OCI-LY7 (cell line): ENCODE measurements at regions not wholly inside any gene's neighbourhood (a gene's known extent, or its start where the extent isn't known, plus 50 kb on each side); places are given as distances from the start of the nearest gene placed in this dataset.

ENCODE experiments used
- EZH2phosphoT487 ChIP-seq: fragments of 200-600 bp; sonication (generic); IDR thresholded peaks from 2 replicates; pipeline ENCODE4 v1.6.1; 2018; ENCODE audit warnings: low read depth, borderline replicate concordance, mild to moderate bottlenecking, mixed run types, antibody characterized with exemption, low read length, moderate library complexity, mixed read lengths
- TF ChIP-seq, protein P1 (sequence below): fragments of 200-600 bp; sonication (generic); conservative IDR thresholded peaks from 2 replicates; pipeline ENCODE4 v1.5.1; 2014; ENCODE audit warnings: mild to moderate bottlenecking, antibody characterized with exemption, low read length, moderate library complexity, mixed read lengths

DNA sequence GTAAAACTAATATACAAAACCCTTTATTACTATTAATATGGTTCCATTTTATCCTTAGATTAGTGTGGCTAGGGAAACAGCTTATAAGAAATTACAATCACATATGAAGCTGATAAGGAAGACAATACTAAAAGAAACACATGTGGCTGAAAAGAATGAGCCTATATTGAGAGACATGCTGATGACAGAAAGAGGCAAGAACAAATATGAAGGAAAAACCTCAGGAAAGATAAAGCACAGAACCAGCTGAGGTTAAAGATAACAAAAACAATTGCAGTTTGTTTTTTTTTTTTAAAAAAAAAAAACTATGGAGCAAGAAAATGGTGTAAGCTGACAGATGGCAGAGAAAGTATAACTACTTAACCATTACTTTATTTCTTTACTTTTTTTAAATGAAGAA is 69.2 kb upstream of the OSBPL8 start:
- TF ChIP-seq, protein P1, sequence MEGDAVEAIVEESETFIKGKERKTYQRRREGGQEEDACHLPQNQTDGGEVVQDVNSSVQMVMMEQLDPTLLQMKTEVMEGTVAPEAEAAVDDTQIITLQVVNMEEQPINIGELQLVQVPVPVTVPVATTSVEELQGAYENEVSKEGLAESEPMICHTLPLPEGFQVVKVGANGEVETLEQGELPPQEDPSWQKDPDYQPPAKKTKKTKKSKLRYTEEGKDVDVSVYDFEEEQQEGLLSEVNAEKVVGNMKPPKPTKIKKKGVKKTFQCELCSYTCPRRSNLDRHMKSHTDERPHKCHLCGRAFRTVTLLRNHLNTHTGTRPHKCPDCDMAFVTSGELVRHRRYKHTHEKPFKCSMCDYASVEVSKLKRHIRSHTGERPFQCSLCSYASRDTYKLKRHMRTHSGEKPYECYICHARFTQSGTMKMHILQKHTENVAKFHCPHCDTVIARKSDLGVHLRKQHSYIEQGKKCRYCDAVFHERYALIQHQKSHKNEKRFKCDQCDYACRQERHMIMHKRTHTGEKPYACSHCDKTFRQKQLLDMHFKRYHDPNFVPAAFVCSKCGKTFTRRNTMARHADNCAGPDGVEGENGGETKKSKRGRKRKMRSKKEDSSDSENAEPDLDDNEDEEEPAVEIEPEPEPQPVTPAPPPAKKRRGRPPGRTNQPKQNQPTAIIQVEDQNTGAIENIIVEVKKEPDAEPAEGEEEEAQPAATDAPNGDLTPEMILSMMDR: no peak
- TF ChIP-seq EZH2phosphoT487: no peak
